Ishikawa (cell line): ENCODE measurements at regions not wholly inside any gene's neighbourhood (a gene's known extent, or its start where the extent isn't known, plus 50 kb on each side); places are given as distances from the start of the nearest gene placed in this dataset.

Experiments
- CEBPB ChIP-seq: IDR thresholded peaks from 2 replicates; pipeline ENCODE4 v1.6.1; 2012
- CREB1 ChIP-seq: IDR thresholded peaks from 2 replicates; pipeline ENCODE4 v1.6.1; 2012; ENCODE audit warnings: low read depth
- EGR1 ChIP-seq: IDR thresholded peaks from 2 replicates; pipeline ENCODE4 v1.6.1; 2012
- EP300 ChIP-seq: IDR thresholded peaks from 2 replicates; pipeline ENCODE4 v1.6.1; 2012; ENCODE audit warnings: borderline replicate concordance
- FOXM1 ChIP-seq: IDR thresholded peaks from 2 replicates; pipeline ENCODE4 v1.6.1; 2012; ENCODE audit warnings: low read depth, borderline replicate concordance
- MAX ChIP-seq: IDR thresholded peaks from 2 replicates; pipeline ENCODE4 v1.6.1; 2012
- NFIC ChIP-seq: IDR thresholded peaks from 2 replicates; pipeline ENCODE4 v1.6.1; 2012
- RAD21 ChIP-seq: IDR thresholded peaks from 2 replicates; pipeline ENCODE4 v1.6.1; 2012; ENCODE audit warnings: low read depth
- TAF1 ChIP-seq: IDR thresholded peaks from 2 replicates; pipeline ENCODE4 v1.6.1; 2012; ENCODE audit warnings: low read depth, mild to moderate bottlenecking
- TCF12 ChIP-seq: IDR thresholded peaks from 2 replicates; pipeline ENCODE4 v1.6.1; 2012; ENCODE audit warnings: low read depth
- USF1 ChIP-seq: IDR thresholded peaks from 2 replicates; pipeline ENCODE4 v1.6.1; 2012
- YY1 ChIP-seq: IDR thresholded peaks from 2 replicates; pipeline ENCODE4 v1.6.1; 2012; ENCODE audit warnings: low read depth
- ZBTB7A ChIP-seq: IDR thresholded peaks from 2 replicates; pipeline ENCODE4 v1.6.1; 2012; ENCODE audit warnings: low read depth
- TF ChIP-seq, protein P1 (sequence below): IDR thresholded peaks from 2 replicates; pipeline ENCODE4 v1.6.1; 2012; ENCODE audit warnings: low read depth, mild to moderate bottlenecking

DNA sequence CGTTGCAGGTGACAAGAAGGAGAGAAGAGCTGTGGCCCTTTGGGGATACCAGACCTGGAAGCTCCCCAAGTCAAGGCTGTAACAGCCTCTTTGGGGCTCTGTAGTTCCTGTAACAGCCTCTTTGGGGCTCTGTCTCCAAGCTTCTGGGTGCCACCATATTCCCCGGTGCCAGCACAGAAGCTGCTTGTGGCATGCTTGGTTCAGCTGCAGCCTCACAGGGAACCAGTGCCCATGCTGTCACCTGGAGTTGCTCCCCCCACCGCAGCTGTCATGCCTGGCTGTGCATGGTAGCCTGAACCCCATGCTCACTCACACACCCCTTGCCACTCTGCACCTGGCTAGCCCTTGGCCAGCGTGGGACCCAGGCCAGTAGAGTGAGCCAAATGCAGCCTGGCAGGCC lies 109.1 kb downstream of the ELAPOR2 start:
- TF ChIP-seq CEBPB = no peak
- no peak for TF ChIP-seq EP300
- TF ChIP-seq RAD21 = no peak
- no peak for TF ChIP-seq NFIC
- TF ChIP-seq, protein P1, sequence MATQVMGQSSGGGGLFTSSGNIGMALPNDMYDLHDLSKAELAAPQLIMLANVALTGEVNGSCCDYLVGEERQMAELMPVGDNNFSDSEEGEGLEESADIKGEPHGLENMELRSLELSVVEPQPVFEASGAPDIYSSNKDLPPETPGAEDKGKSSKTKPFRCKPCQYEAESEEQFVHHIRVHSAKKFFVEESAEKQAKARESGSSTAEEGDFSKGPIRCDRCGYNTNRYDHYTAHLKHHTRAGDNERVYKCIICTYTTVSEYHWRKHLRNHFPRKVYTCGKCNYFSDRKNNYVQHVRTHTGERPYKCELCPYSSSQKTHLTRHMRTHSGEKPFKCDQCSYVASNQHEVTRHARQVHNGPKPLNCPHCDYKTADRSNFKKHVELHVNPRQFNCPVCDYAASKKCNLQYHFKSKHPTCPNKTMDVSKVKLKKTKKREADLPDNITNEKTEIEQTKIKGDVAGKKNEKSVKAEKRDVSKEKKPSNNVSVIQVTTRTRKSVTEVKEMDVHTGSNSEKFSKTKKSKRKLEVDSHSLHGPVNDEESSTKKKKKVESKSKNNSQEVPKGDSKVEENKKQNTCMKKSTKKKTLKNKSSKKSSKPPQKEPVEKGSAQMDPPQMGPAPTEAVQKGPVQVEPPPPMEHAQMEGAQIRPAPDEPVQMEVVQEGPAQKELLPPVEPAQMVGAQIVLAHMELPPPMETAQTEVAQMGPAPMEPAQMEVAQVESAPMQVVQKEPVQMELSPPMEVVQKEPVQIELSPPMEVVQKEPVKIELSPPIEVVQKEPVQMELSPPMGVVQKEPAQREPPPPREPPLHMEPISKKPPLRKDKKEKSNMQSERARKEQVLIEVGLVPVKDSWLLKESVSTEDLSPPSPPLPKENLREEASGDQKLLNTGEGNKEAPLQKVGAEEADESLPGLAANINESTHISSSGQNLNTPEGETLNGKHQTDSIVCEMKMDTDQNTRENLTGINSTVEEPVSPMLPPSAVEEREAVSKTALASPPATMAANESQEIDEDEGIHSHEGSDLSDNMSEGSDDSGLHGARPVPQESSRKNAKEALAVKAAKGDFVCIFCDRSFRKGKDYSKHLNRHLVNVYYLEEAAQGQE = no peak
- no peak for TF ChIP-seq CREB1
- TF ChIP-seq MAX = no peak
- TF ChIP-seq USF1 = no peak
- no peak for TF ChIP-seq TAF1
- no peak for TF ChIP-seq EGR1
- TF ChIP-seq TCF12 = no peak
- no peak for TF ChIP-seq ZBTB7A
- no peak for TF ChIP-seq YY1
- TF ChIP-seq FOXM1 = no peak
